WTC11 (cell line): ENCODE measurements at regions not wholly inside any gene's neighbourhood (a gene's known extent, or its start where the extent isn't known, plus 50 kb on each side); places are given as distances from the start of the nearest gene placed in this dataset.

Experiments
- NR1H2 ChIP-seq: sonication (generic); formaldehyde crosslinking; IDR thresholded peaks from 2 replicates; pipeline ENCODE4 v1.9.0; 2021; ENCODE audit warnings: mild to moderate bottlenecking, moderate library complexity, missing genetic modification reagents
- PREB ChIP-seq: sonication (generic); formaldehyde crosslinking; IDR thresholded peaks from 2 replicates; pipeline ENCODE4 v1.8.1; 2022; ENCODE audit warnings: mild to moderate bottlenecking, missing genetic modification reagents, moderate library complexity, borderline replicate concordance
- TEAD1 ChIP-seq: sonication (generic); formaldehyde crosslinking; IDR thresholded peaks from 2 replicates; pipeline ENCODE4 v1.8.0; 2022; ENCODE audit warnings: mild to moderate bottlenecking, missing genetic modification reagents
- ZSCAN18 ChIP-seq: fragments of 250-450 bp; sonication (Bioruptor Pico); IDR thresholded peaks from 2 replicates; pipeline ENCODE4 v2.1.2; 2022; ENCODE audit warnings: mild to moderate bottlenecking, moderate library complexity

GRCh38 chr3:180860180-180860858, 52.2 kb upstream of the FXR1 start (continued):
- TF ChIP-seq TEAD1 (CRISPR knock-in tag) (no peak), PREB (no peak), NR1H2 (CRISPR knock-in tag) (no peak), ZSCAN18 (CRISPR knock-in tag) (no peak)
